GM23338 (cell line): ENCODE measurements at regions not wholly inside any gene's neighbourhood (a gene's known extent, or its start where the extent isn't known, plus 50 kb on each side); places are given as distances from the start of the nearest gene placed in this dataset.
A peak's percentile ranks its signal among the peaks of the same experiment; 100 is the strongest.

Experiments
- ATAC-seq: fragments of 200-7000 bp; cut with Tn5 transposase; 3 replicates; pipeline ENCODE4 v1.9.1; 2020
- DNase-seq: peaks from one replicate; pipeline ENCODE4 v3.0.0-alpha.2; 2015; ENCODE audit warnings: low spot score
- H2AFZ ChIP-seq: fragments of 200-600 bp; sonication (generic); 2 replicates; pipeline ENCODE4 v1.8.0; 2016; ENCODE audit warnings: antibody characterized with exemption, mild to moderate bottlenecking, moderate library complexity
- H3F3A ChIP-seq: fragments of 200-600 bp; sonication (generic); replicated peaks from 2 replicates; pipeline ENCODE4 v1.8.0; 2017; ENCODE audit warnings: antibody characterized with exemption, mixed run types, low read depth
- H3K27ac ChIP-seq: fragments of 200-600 bp; sonication (generic); 2 replicates; pipeline ENCODE4 v1.6.1; 2016; ENCODE audit warnings: low read depth
- H3K27me3 ChIP-seq: fragments of 200-600 bp; sonication (generic); 2 replicates; pipeline ENCODE4 v1.8.0; 2016; ENCODE audit warnings: mild to moderate bottlenecking, mixed run types, moderate library complexity; ENCODE audit not compliant: insufficient read depth
- H3K36me3 ChIP-seq: fragments of 200-600 bp; sonication (generic); 2 replicates; pipeline ENCODE4 v1.8.0; 2016; ENCODE audit warnings: mild to moderate bottlenecking; ENCODE audit not compliant: insufficient read depth
- H3K4me1 ChIP-seq: fragments of 200-600 bp; sonication (generic); 2 replicates; pipeline ENCODE4 v1.8.0; 2016; ENCODE audit warnings: mild to moderate bottlenecking, moderate library complexity; ENCODE audit not compliant: insufficient read depth
- H3K4me2 ChIP-seq: fragments of 200-600 bp; sonication (generic); 2 replicates; pipeline ENCODE4 v1.7.1; 2017; ENCODE audit warnings: mixed run types
- H3K4me3 ChIP-seq: fragments of 200-600 bp; sonication (generic); 2 replicates; pipeline ENCODE4 v1.6.1; 2016; ENCODE audit warnings: mixed run types
- H3K79me2 ChIP-seq: fragments of 200-600 bp; sonication (generic); replicated peaks from 2 replicates; pipeline ENCODE4 v1.8.0; 2017; ENCODE audit warnings: mild to moderate bottlenecking; ENCODE audit not compliant: insufficient read depth
- H3K9me2 ChIP-seq: fragments of 200-600 bp; sonication (generic); 2 replicates; pipeline ENCODE4 v1.8.0; 2017; ENCODE audit not compliant: insufficient read depth
- H4K20me1 ChIP-seq: fragments of 200-600 bp; sonication (generic); replicated peaks from 2 replicates; pipeline ENCODE4 v1.8.0; 2017; ENCODE audit warnings: mild to moderate bottlenecking; ENCODE audit not compliant: insufficient read depth
- H3K27ac Mint-ChIP-seq: 2 replicates; pipeline ENCODE4 v1.8.0; 2020; ENCODE audit warnings: inconsistent platforms, mild to moderate bottlenecking, moderate library complexity, mixed read lengths
- H3K27me3 Mint-ChIP-seq: 3 replicates; pipeline ENCODE4 v1.8.0; 2022; ENCODE audit warnings: low read depth, mild to moderate bottlenecking, moderate library complexity, mixed read lengths, inconsistent platforms; ENCODE audit not compliant: insufficient read depth, poor library complexity
- H3K36me3 Mint-ChIP-seq: 3 replicates; pipeline ENCODE4 v1.8.0; 2021; ENCODE audit warnings: low read depth, mild to moderate bottlenecking, inconsistent platforms, moderate library complexity, mixed read lengths
- H3K4me1 Mint-ChIP-seq: 3 replicates; pipeline ENCODE4 v1.8.0; 2020; ENCODE audit warnings: mild to moderate bottlenecking, inconsistent platforms, mixed read lengths
- H3K4me3 Mint-ChIP-seq: 3 replicates; pipeline ENCODE4 v1.8.0; 2021; ENCODE audit warnings: moderate library complexity, mild to moderate bottlenecking, inconsistent platforms, mixed read lengths
- H3K9me3 Mint-ChIP-seq: 3 replicates; pipeline ENCODE4 v1.8.0; 2020; ENCODE audit warnings: moderate library complexity, mild to moderate bottlenecking, inconsistent platforms, mixed read lengths
- POLR2AphosphoS5 ChIP-seq: IDR thresholded peaks from 2 replicates; pipeline ENCODE4 v1.6.1; 2016; ENCODE audit warnings: antibody characterized with exemption, low read depth
- ZNF114 ChIP-seq: fragments of 250-450 bp; sonication (Bioruptor Pico); IDR thresholded peaks from 2 replicates; pipeline ENCODE4 v1.5.0; 2020; ENCODE audit warnings: mild to moderate bottlenecking, moderate library complexity
- ZNF331 ChIP-seq: fragments of 250-450 bp; sonication (Bioruptor Pico); IDR thresholded peaks from 2 replicates; pipeline ENCODE4 v1.5.0; 2020; ENCODE audit warnings: low read depth, mild to moderate bottlenecking, moderate library complexity
- TF ChIP-seq, protein P1 (sequence below): fragments of 250-450 bp; sonication (Bioruptor Pico); IDR thresholded peaks from 2 replicates; pipeline ENCODE4 v1.5.0; 2020; ENCODE audit warnings: mild to moderate bottlenecking, moderate library complexity

DNA sequence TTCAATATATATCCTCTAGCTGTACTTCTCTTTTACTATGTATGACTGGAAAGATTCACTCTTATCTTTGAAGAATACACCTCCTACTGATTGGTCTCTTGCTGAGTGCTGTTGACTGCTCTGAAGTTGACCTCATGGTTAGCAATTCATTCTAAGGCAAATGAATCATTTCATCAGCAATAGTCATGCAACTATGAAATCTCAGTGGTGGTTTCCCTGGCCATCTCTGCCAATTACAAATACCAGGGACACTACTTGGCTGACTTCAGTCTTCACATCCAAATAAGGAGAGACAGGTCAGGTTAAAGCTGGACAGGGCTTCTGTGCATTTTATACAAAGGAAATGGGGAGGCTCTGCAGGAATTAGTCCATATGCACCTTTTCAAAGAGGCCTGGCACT is 333.5 kb upstream of the ACTBL2 start:
- H3K27ac ChIP-seq: no peak overlapping the region
- Mint-ChIP-seq H3K9me3 (peaks cover 3% of the 10 kb centered on the region; the same call in 1 of the 3 replicates), H3K27me3 (no peaks in the 10 kb centered on the region), H3K4me1 (peaks cover 14% of the 10 kb centered on the region; the same call in 2 of the 3 replicates), H3K27ac (no peak overlapping the region; the same call in 1 of the 2 replicates), H3K4me3 (no peak overlapping the region), H3K36me3 (no peaks in the 10 kb centered on the region; the same call in 2 of the 3 replicates)
- H3K79me2 ChIP-seq: no peaks in the 10 kb centered on the region
- TF ChIP-seq POLR2AphosphoS5: no peak
- 0 out of 2 replicates have a peak, but pooled peaks have one; percentile 4 for TF ChIP-seq ZNF114
- no peaks in the 10 kb centered on the region for H3K9me2 ChIP-seq
- no peaks in the 10 kb centered on the region for H3F3A ChIP-seq
- 0 out of 2 replicates have a peak, but pooled peaks cover 8% of the 10 kb centered on the region for H3K4me1 ChIP-seq
- DNase-seq: peak; percentile 23
- H3K36me3 ChIP-seq: no peaks in the 10 kb centered on the region; the same call in 1 of the 2 replicates
- peak; percentile 70 for ATAC-seq
- H3K4me3 ChIP-seq: no peak overlapping the region
- H3K4me2 ChIP-seq: no peak overlapping the region
- H2AFZ ChIP-seq: no peak overlapping the region
- H3K27me3 ChIP-seq: no peaks in the 10 kb centered on the region
- no peaks in the 10 kb centered on the region for H4K20me1 ChIP-seq

DNA sequence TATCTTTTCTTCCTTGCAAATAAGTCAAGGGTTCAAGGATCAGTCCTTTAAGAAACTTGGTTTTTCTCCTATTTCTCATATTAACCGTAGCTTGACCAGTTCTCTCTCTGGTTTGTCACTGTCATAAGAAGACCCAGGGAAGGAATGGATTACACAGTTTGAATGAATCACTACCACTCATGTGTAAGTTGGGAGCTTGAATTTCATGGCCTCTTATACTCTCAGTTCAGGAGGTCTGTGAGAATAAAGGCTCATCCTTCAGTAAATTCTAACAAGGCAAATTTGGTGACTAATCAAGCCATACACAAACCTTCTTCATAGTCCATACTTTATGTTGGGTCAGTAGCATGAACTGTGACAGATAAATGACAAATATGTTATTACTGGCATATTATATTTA is 323.1 kb upstream of the ACTBL2 start:
- ATAC-seq (no peak), DNase-seq (no peak)
- no peaks in the 10 kb centered on the region for H3F3A ChIP-seq
- Mint-ChIP-seq H3K27ac (no peak overlapping the region), H3K4me1 (peaks cover 5% of the 10 kb centered on the region; the same call in 2 of the 3 replicates), H3K9me3 (no peaks in the 10 kb centered on the region), H3K27me3 (no peaks in the 10 kb centered on the region), H3K4me3 (no peak overlapping the region), H3K36me3 (no peaks in the 10 kb centered on the region)
- no peak overlapping the region for H3K4me2 ChIP-seq
- H3K27ac ChIP-seq: no peak overlapping the region
- no peaks in the 10 kb centered on the region for H3K79me2 ChIP-seq
- no peaks in the 10 kb centered on the region for H3K4me1 ChIP-seq
- H3K9me2 ChIP-seq: no peaks in the 10 kb centered on the region
- no peak for TF ChIP-seq ZNF331 (CRISPR knock-in tag)
- TF ChIP-seq, protein P1, sequence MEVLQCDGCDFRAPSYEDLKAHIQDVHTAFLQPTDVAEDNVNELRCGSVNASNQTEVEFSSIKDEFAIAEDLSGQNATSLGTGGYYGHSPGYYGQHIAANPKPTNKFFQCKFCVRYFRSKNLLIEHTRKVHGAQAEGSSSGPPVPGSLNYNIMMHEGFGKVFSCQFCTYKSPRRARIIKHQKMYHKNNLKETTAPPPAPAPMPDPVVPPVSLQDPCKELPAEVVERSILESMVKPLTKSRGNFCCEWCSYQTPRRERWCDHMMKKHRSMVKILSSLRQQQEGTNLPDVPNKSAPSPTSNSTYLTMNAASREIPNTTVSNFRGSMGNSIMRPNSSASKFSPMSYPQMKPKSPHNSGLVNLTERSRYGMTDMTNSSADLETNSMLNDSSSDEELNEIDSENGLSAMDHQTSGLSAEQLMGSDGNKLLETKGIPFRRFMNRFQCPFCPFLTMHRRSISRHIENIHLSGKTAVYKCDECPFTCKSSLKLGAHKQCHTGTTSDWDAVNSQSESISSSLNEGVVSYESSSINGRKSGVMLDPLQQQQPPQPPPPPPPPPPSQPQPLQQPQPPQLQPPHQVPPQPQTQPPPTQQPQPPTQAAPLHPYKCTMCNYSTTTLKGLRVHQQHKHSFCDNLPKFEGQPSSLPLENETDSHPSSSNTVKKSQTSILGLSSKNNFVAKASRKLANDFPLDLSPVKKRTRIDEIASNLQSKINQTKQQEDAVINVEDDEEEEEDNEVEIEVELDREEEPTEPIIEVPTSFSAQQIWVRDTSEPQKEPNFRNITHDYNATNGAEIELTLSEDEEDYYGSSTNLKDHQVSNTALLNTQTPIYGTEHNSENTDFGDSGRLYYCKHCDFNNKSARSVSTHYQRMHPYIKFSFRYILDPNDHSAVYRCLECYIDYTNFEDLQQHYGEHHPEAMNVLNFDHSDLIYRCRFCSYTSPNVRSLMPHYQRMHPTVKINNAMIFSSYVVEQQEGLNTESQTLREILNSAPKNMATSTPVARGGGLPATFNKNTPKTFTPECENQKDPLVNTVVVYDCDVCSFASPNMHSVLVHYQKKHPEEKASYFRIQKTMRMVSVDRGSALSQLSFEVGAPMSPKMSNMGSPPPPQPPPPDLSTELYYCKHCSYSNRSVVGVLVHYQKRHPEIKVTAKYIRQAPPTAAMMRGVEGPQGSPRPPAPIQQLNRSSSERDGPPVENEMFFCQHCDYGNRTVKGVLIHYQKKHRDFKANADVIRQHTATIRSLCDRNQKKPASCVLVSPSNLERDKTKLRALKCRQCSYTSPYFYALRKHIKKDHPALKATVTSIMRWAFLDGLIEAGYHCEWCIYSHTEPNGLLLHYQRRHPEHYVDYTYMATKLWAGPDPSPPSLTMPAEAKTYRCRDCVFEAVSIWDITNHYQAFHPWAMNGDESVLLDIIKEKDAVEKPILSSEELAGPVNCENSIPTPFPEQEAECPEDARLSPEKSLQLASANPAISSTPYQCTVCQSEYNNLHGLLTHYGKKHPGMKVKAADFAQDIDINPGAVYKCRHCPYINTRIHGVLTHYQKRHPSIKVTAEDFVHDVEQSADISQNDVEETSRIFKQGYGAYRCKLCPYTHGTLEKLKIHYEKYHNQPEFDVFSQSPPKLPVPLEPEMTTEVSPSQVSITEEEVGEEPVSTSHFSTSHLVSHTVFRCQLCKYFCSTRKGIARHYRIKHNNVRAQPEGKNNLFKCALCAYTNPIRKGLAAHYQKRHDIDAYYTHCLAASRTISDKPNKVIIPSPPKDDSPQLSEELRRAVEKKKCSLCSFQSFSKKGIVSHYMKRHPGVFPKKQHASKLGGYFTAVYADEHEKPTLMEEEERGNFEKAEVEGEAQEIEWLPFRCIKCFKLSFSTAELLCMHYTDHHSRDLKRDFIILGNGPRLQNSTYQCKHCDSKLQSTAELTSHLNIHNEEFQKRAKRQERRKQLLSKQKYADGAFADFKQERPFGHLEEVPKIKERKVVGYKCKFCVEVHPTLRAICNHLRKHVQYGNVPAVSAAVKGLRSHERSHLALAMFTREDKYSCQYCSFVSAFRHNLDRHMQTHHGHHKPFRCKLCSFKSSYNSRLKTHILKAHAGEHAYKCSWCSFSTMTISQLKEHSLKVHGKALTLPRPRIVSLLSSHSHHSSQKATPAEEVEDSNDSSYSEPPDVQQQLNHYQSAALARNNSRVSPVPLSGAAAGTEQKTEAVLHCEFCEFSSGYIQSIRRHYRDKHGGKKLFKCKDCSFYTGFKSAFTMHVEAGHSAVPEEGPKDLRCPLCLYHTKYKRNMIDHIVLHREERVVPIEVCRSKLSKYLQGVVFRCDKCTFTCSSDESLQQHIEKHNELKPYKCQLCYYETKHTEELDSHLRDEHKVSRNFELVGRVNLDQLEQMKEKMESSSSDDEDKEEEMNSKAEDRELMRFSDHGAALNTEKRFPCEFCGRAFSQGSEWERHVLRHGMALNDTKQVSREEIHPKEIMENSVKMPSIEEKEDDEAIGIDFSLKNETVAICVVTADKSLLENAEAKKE (CRISPR knock-in tag): no peak
- no peaks in the 10 kb centered on the region for H3K27me3 ChIP-seq
- H3K4me3 ChIP-seq: no peak overlapping the region
- no peaks in the 10 kb centered on the region for H3K36me3 ChIP-seq
- H4K20me1 ChIP-seq: no peaks in the 10 kb centered on the region
- H2AFZ ChIP-seq: no peak overlapping the region
